Activated CD4-positive, alpha-beta T cell treated with anti-CD3 and anti-CD28 coated beads for 4 hours (primary cell): ENCODE measurements at regions not wholly inside any gene's neighbourhood (a gene's known extent, or its start where the extent isn't known, plus 50 kb on each side); places are given as distances from the start of the nearest gene placed in this dataset.
"Not testable (repeated sequence)": the region's sequence is repeated elsewhere in the genome, so short reads cannot be mapped to it uniquely, and the experiment has no call there.

Source experiments
- DNase-seq, 2 donors: peaks; one replicate each; pipeline ENCODE4 v3.0.0-alpha.2; 2020

DNA sequence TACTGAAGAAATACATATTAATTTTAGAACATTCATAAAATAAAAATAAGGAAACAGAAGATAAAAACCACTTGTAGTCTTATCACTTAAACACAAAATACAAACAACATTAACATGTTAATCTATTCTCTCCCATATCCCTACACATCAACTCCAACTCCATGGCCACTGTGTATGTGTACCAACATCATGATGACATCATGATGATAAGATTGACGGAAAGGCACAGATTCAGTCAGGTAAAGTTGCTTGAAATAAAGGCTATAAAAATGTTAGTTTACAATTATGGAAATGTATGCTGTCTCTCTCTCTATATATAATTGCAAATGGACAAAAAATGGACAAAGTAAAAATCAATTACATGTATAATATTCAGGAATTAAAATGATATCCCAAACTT is 388.5 kb upstream of the UBE2E3 start:
- no peak for DNase-seq

DNA sequence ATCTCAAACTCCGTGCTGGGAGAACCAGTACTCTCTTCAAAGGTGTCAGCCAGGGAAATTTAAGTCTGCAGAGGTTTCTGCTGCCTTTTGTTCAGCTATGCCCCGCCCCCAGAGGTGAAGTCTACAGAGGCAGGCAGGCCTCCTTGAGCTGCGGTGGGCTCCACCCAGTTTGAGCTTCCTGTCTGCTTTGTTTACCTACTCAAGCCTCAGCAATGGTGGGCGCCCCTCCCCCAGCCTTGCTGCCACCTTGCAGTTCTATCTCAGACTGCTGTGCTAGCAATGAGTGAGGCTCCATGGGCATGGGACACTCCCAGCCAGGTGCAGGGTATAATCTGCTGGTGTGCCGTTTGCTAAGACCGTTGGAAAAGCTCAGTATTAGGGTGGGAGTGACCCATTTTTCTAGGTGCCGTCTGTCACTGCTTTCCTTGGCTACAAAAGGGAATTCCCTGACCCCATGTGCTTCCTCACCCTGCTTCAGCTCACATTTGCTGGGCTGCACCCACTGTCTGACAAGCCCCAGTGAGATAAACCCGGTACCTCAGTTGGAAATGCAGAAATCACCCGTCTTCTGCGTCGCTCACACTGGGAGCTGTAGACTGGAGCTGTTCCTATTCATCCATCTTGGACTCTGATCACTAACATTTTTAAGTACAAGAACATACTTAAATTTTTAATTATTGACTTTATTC is 389.2 kb upstream of the UBE2E3 start:
- not testable (repeated sequence) for DNase-seq

DNA sequence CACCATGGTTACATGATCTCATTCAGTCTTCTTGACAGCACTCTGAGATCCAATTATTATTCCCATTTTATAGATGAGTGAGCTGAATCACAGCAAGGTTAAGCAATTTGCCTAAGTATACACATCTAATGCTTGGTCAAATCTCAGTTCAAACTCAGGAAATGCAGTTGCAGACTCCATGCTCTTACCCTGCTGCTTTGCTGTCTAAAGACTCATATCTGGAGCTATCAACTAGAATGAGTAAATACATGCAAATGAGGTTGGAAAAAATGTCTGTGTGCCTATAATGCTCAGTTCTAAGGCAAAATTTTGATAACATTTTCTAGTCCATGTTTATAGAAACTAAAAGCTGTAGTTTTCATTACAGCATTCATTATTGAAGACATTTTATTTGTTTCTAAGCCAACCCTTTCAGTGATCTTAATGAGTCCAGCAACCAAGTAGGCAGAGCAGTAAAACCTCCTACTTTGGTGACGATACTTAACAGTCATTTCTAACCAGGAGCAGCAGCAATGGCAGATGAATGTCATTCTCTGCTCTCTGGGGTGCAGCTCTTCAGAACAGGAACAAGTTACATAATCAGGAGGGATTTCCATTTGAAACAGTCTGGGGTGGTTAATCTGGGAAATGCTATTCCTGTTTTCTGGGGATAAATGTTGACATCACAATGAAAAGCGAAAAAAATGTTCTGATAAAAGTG is 396.8 kb upstream of the UBE2E3 start:
- DNase-seq: no peak

- DNase-seq: no peak
Measured at GRCh38 chr2:180579388-180579787, 401.0 kb upstream of the UBE2E3 start.

GRCh38 chr2:180578441-180578840 is 402.0 kb upstream of the UBE2E3 start:
- no peak for DNase-seq

DNA sequence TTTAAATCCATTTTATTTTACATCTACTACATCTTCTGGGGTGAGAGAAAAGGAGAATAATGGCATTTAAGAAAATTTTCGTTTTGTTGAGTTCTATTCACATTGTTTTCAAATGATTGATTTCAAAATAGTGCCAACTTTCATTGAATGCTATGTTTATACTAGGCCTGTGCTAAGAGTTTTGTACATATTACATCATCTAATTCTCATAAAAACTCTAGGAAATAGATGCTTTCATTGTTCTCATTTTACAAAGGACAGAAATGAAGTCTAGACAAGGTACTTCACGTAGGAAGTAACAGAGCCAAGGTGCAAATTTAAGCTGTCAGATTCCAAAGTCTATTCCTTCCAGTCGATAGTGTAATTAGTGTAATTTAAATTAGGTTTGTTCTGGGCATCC is 402.8 kb upstream of the UBE2E3 start:
- no peak for DNase-seq

GRCh38 chr2:180573951-180574350 is 406.5 kb upstream of the UBE2E3 start:
- no peak for DNase-seq

DNA sequence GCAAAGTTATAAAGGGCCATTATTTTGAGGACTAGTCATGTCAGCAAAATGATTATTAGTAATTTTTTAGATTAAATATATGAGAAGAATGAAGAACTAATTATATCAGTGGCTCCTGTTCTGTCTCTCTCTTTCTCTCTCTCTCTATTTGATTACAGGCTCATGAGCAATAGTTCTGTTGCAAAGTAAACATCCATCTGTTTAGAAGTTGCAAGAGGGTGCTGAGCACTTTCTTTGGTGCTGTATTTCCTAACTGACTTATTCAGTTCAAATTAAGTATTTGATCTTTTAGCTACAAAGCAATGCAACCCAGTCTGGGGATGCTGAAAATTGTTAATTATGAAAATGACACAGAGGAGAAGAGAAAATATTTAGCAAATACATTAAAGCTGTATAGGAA is 408.1 kb upstream of the UBE2E3 start:
- DNase-seq: no peak

DNA sequence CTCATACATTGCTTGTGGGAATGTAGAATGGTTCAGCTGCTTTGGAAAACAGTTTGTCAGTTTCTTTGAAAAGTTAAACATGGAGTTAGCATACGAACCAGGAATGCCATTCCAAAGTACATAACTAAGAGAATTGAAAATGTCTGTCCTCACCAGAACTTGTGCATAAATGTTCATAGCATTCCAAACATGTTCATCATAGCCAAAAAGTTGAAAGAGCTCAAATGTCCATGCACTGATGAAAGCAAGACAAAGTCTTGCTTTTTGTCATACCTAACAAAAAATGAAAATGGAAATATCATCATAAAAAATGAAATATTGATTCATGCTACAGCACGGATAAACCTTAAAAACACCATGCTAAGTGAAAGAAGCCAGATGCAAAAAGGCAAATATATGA is 408.8 kb upstream of the UBE2E3 start:
- no peak for DNase-seq

DNA sequence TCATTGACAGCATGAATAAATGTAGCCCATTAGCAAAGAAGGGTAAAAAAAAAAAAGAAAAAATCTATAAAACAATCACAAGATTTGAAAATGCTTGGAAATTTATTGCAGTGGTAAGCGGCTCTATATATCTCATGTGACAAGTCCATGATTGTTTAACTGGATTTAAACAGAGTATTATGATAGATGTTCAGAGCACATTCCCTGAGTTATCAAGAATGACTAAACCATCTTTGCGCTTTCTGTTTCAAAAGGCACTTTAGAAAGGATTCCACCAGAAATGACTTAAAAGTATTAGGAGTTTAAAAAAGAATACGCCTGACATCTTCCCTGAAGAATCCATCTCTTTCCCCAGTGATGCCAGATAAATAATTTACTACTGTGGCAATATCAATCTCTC is 409.5 kb upstream of the UBE2E3 start:
- DNase-seq: no peak

DNA sequence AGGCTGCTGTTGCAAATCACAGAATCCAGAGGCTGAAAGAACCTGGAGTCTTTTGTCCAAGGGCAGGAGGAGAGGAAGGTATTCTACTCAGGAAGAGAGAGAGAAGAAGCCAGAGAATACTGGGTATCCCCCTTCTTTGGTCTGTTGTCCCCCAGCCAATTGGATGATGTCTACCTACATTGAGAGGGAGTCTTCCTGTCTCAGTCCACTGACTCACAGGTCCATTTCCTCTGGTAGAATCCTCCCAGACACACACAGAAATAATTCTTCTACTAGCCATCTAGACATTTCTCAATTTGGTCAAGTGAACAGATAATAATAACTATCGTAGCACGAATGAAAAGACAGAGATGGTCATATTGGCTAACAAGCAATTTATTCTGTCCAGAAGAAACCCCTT is 416.4 kb upstream of the UBE2E3 start:
- DNase-seq: no peak

GRCh38 chr2:180562378-180562777 is 418.0 kb upstream of the UBE2E3 start:
- no peak for DNase-seq

DNA sequence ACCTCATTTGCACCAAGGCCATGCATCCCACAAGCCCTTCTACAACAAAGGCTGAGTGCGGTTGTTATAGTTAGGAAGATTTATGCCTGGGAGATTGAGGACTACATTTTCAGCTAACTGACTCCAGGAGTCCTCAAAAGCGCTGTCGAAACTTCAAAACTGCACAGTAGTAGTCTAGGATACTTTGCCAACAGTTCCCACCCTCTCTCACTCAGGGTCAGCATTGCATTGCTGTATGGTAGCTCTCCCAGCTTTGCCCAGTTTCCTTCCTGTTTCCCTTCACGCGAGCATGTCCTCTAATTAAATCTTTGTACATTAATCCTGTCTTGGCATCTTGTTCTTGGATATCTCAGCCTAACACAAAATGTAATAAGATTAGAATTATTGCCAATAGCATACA is 420.6 kb upstream of the UBE2E3 start:
- no peak for DNase-seq

GRCh38 chr2:180559038-180559437 is 421.4 kb upstream of the UBE2E3 start:
- DNase-seq: no peak

DNA sequence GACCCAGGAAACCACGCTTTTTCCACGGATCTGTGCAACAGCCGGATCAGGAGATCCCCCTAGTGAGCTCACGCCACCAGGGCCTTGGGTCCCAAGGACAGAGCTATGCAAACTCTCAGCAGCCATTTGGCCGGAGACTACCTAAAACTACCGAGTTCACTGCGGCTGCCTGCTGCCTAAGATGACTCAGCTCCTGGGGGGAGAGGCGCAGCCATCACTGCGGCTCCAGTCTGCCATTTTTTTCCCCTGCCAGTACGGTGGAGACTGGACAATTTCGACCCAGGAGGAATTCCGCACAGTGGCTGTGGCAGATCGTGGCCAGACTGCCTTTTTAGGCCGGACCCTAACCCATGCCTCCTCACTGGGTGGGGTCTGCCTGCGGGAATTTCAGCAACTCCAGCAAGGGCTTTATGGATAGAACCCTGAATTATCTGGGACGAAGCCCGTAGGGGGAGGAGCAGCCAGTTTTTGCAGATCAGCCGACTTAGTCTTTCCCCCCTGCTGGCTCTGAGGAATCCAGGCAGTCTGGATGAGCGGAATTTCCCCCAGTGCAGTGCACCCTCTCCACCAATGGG is 424.9 kb upstream of the UBE2E3 start:
- DNase-seq: no peak

DNA sequence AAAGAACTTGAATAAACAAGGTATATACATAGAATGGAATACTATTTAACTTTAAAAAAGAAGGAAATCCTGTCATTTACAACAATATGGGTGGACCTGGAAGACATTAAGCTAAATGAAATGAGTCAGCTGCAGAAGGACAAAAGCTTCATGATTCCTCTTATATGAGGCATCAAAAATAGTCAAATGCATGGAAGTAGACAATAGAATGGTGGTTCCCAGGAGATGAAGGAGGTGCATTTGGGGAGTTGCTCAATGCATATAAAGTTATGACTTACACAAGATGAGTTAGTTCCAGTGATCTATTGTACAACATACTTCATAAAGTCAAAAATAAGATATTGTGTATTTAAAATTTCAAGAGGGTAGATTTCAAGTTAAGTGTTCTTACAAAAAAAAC is 426.1 kb upstream of the UBE2E3 start:
- DNase-seq: no peak

DNA sequence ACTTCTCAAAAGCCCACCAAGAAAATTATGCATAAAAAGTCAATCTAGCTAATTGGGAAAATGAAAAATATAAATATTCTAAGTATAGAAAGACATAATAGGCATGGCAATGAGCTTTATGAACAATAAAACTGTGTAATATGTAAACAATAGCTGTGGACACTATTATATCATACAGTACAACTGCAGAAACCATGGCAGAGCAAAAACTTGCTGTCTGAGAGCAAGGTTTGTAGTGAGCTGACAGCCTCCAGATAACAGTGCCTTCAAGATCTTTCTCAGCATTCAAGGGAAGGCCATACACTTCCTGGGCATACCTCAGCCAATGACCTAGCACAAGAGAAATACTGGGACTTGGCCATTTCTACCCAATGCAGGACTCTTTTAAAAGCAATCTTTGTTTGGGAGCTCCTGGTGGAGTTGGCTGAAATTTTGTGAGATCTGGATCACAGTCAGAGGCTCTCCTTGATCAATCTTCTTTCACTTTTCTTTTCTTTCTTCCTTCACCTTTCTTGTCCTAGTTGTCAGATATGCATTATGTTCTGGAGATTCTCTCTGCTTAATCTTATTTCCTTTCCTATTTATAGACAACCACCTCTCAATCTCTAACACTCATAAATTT is 427.2 kb upstream of the UBE2E3 start:
- DNase-seq: no peak

- no peak for DNase-seq
Measured at GRCh38 chr2:180542511-180542910, 437.9 kb upstream of the UBE2E3 start.

GRCh38 chr2:180540761-180541160 is 439.6 kb upstream of the UBE2E3 start:
- no peak for DNase-seq

DNA sequence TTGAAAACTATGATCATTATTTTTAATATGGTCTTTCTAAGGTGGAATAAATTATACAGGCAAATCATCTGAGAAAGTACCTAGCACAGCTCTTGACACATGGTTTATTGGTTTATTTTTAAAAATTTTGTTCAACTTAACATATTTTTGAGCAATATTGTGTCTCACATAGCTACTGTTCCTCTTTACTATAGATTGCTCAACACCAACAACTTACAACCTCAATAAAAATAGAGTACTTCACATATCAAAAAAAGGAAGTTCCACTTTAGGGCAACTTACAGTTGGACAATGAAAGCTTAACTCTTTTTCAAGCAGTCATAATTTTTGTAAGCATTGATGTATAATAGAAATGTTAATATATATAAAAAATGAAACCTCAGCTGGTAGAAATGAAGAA is 440.9 kb upstream of the UBE2E3 start:
- no peak for DNase-seq

GRCh38 chr2:180535289-180535688 is 445.1 kb upstream of the UBE2E3 start:
- DNase-seq: no peak

DNA sequence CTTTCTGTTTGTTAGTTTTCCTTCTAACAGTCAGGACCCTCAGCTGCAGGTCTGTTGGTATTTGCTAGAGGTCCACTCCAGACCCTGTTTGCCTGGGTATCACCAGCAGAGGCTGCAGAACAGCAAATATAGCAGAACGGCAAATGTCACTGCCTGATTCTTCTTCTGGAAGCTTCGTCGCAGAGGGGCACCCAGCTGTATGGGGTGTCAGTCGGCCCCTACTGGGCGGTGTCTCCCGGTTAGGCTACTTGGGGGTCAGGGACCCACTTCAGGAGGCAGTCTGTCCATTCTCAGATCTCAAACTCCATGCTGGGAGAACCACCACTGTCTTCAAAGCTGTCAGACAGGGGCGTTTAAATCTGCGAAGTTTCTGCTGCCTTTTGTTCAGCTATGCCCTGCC is 448.6 kb upstream of the UBE2E3 start:
- not testable (repeated sequence) for DNase-seq

DNA sequence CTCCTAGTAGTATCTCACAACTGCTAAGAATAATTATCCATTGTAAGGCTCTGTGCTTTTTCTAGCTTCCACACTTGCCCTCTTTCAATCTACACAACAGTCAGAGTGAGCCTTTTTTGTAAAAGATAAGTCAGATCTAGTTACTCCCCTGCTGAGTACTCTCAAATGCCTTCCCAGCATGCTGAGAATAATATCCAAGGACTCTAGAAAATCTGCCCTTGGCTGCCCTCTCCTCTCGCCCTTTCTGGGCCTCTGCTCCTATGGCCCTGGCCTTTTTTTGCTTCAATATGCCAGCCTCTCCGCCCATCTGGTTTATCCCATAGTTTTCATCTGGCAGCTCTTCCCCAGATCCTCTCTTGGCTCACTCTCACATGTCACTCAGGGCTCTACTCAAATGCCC is 455.9 kb upstream of the UBE2E3 start:
- no peak for DNase-seq
